ENCODE measurements at regions not wholly inside any gene's neighbourhood (a gene's known extent, or its start where the extent isn't known, plus 50 kb on each side); places are given as distances from the start of the nearest gene placed in this dataset.
"Not testable (repeated sequence)": the region's sequence is repeated elsewhere in the genome, so short reads cannot be mapped to it uniquely, and the experiment has no call there.

DNA sequence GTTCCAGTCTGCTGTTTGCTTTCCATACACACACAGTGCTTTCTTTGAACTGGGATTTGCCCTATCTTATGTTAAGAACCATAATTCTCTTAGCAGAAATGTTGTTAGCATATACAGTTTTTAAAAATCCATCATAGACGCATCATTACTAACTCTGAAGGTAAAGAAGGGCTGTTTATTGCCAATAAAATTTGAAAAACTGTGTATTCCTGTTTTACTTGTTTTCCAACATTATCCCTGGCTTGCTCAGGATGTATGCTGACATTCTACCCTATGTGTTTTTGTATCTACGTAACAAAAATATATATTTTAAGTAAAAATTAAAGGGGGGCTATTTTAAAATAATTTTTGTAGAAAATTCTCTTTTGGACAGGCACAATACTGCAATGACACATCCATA lies 857.2 kb downstream of the BRINP3 start:
- DNase-seq, result no peak

DNA sequence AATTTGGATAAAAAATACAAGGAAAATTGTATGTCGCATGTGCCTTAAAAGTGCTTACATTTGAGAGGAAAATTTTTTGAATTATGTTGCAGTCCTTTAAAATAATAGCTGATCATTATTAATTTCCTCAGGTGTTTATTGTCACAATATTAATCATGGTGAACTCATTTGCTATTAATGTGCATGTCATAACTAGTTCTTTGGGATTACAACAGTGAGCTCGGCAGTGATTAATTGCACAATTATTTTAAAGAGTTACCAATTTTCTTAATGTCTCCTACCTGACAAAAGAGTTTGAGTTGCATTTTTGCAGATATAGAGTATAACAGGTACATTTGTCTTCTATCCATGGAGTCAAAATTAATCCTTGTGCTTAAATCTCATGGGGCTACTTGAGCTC lies 854.3 kb downstream of the BRINP3 start:
- no peak for DNase-seq

GRCh38 chr1:189627427-189627826 lies 850.2 kb downstream of the BRINP3 start:
- no peak for DNase-seq

- DNase-seq, result no peak
These were observed 848.8 kb downstream of the BRINP3 start for GRCh38 chr1:189628857-189629256.

- no peak for DNase-seq
These were observed 844.0 kb downstream of the BRINP3 start for GRCh38 chr1:189633658-189634057.

DNA sequence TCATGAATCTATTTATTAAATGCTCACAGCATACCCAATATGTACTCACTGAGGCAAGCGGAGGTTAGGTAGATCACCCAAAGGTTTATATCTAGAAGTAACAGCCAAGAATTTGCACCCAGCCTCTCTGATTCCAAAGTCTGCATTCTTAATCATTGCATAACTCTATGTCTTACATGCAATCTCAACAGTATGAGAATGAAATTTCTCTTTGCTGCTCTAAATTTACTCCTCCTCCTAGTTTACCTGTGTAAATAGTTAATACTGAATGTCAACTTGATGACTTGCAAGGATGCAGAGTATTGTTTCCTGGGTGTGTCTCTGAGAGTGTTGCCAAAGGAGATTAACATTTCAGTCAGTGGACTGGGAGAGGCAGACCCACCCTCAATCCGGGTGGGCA lies 840.6 kb downstream of the BRINP3 start:
- DNase-seq, result no peak

DNA sequence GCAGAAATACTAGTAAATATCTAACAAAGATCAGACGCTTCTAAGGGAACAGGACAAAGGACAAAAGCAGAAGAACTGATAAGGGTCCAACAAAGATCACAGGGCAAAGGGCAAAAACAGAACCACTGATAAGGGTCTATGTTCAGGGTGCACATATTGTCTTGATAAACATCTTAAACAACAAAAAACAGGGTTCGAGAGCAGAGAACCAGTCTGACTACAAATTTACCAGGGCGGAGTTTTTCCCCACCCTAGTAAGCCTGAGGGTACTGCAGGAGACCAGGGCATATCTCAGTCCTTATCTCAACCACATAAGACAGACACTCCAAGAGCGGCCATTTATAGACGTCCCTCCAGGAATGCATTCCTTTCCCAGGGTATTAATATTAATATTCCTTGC lies 833.5 kb downstream of the BRINP3 start:
- not testable (repeated sequence) for DNase-seq

DNA sequence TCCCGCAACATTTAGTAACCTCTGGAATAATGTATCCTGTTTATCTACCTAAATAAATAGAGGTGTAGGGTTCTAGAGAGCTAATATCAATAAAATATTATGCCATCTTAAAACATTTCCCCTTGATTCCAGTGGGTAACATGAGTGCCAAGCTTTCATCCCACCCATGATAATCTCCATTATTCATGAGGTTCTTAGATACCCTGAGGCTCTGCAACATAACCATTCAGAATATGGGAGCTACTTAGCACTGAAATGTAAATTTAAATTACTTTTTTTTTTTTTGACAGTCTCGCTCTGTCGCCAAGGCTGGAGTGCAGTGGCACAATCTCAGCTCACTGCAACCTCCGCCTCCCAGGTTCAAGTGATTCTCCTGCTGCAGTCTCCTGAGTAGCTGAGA lies 832.7 kb downstream of the BRINP3 start:
- DNase-seq, result no peak

GRCh38 chr1:189646066-189646465 lies 831.6 kb downstream of the BRINP3 start:
- no peak for DNase-seq

- no peak for DNase-seq
These were observed 822.8 kb downstream of the BRINP3 start for GRCh38 chr1:189654906-189655305.

GRCh38 chr1:189656628-189657530 lies 820.8 kb downstream of the BRINP3 start:
- no peak for DNase-seq

- no peak for DNase-seq
These were observed 819.9 kb downstream of the BRINP3 start for GRCh38 chr1:189657715-189658114.

DNA sequence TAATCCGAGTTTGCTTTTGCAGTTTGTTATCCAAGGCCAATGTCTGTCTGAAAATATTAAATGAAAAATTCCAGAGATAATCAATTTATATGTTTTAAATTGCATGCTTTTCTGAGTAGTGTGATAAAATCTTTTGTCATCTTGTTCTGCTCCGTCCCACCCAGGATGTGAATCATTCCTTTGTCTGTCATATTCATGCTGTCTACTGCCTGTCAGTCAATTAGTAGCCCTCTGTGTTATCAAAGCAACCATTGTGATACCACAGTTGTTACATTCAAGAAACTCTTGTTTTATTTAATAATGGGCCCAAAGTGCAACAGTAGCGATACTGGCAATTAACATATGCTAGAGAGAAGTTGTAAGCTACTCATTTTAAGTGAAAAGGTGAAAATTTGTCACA lies 819.3 kb downstream of the BRINP3 start:
- peak; percentile 18 for DNase-seq

DNA sequence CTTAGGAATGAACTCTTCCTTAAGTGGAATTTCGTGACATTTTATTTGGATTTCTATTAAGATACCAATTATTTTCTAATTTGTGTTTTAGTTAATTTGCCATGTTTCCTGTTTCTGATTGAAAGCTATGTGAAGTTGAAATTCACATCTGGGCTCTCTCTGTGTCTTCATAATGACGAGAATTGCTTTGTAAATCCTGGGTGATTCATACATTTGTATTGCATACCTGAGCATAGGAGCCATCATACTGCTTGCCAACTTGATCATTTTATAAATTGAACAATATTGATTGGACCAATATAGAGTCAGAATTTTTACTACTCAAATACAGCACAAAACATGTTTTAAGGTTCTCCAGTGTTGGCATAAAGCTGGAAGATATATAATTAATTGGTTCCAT lies 817.9 kb downstream of the BRINP3 start:
- no peak for DNase-seq

GRCh38 chr1:189662190-189662589 lies 815.5 kb downstream of the BRINP3 start:
- no peak for DNase-seq

DNA sequence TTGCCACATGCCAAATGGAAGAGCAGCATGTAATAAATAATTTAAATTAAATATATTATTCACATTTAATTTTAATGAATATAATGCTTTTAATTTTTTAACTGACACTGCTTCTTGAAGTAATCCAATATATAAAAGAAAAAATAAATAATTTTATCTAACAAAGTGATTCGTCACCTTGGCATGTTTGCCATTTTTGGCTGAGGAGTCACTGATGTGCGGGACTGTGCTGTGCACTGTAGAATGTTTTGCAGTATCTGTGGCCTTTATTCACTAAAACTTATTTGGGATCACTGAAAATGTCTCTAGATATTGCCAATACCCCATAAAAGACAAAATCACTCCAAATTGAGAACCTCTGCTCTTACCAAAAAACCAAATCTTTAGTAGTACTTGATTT lies 807.8 kb downstream of the BRINP3 start:
- no peak for DNase-seq

DNA sequence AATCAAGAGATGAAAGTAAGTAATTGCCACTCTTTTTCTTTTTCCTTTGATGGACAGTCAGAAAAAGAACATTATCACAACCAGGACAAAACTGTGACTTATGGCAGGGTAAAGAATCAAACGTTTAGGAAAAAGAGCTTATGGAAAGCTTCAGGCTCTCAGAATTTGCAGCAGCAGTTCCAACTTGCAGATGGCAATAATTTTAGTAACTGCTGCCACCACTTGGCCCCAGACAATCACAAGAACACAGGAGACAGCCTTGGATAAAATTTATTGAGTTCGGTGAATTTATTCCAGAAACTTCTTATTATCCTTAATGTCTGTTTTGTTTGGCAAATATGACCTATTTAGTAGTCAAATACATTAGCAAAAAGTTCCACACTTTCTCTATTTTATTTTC lies 804.4 kb downstream of the BRINP3 start:
- no peak for DNase-seq

DNA sequence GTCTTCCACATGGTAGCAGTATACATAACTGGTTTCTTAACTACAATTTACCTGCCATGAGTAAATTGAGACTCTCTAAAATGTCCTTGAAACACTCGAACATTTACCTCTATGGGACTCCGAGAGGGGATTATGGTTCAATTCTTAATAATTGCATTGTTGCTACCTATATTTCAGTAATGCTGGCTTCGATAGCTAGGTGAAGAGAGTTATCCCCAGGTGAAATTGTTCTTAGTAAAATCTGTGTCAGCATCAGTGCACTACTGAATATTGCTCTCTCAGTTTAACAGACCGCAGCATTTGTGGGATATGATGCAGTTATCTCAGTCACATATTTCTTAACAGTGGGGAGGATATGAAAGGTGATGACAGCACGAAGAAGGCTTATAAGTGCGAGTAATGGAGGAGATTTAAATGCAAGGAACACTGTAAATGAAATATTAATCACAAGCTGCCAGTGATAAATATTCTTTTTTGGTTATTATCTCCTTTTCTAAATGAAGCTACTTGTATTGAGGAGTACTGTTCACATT lies 801.9 kb downstream of the BRINP3 start:
- no peak for DNase-seq

GRCh38 chr1:189678779-189679178 lies 798.9 kb downstream of the BRINP3 start:
- DNase-seq, result no peak

DNA sequence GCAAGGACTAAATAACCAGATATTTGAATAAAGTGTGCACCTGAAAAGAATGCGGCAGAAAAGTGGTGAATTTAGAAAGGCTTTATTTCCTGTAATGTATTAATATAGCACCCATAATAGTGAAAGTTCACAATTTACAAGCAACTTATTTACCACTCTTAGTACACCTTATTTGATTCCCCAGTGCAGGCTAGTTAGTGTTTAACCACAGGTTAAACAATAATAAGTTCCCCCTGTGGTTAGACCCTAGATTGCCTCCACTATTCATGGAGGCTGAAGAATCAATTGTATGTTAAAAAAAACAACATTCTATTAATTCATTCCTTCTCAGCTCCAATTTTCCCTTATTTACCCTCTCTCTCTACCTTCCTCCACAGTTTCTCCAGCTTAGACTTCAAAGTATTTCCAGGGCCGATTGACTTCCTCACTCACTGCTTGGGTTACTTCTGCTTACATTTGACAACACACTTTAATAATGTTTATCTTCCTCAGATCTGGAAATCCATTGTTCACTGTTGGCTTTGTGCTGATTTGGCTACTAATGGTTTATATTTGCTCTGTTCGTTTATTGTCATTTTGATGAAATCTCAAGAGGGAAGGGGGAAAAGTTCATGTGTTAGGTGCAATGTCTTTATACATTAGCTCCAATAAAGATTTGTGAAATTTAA lies 796.3 kb downstream of the BRINP3 start:
- no peak for DNase-seq

GRCh38 chr1:189682591-189682990 lies 795.1 kb downstream of the BRINP3 start:
- no peak for DNase-seq

GRCh38 chr1:189686288-189686687 lies 791.4 kb downstream of the BRINP3 start:
- no peak for DNase-seq

- no peak for DNase-seq
These were observed 784.5 kb downstream of the BRINP3 start for GRCh38 chr1:189693140-189693539.

GRCh38 chr1:189696297-189696696 lies 781.4 kb downstream of the BRINP3 start:
- DNase-seq, result no peak
